A549 (cell line): ENCODE measurements at regions not wholly inside any gene's neighbourhood (a gene's known extent, or its start where the extent isn't known, plus 50 kb on each side); places are given as distances from the start of the nearest gene placed in this dataset.

Experiments
- ATAC-seq, 2 experiments: fragments of 200-7000 bp in 1 of 2; fragments of >200 bp in 1 of 2; cut with Nextera tagmentation in 1 of 2; cut with Tn5 transposase in 1 of 2; 3 replicates each; pipeline versions ENCODE4 v1.8.0 to v1.9.1; 2018 to 2020; ENCODE audit warnings: mild to moderate bottlenecking in 1 of 2, moderate library complexity in 1 of 2
- CTCF ChIA-PET: fragments of 300-600 bp; sonication (Branson Sonifier 250); formaldehyde crosslinking; extraction: SDS; loops from one replicate; lab custom pipeline; 2021; ENCODE audit warnings: antibody characterized with exemption, inconsistent platforms; lab: Yijun Ruan, JAX
- POLR2A ChIA-PET: fragments of 350-600 bp; formaldehyde crosslinking; extraction: SDS; loops from one replicate; lab custom pipeline; 2021; ENCODE audit warnings: antibody characterized with exemption, inconsistent platforms; lab: Yijun Ruan, JAX
- DNase-seq, 2 experiments: peaks; one replicate each; pipeline versions ENCODE4 v3.0.0 to v3.0.0-alpha.2; 2011 to 2016; ENCODE audit warnings: low read depth in 1 of 2, low spot score in 1 of 2
- FAIRE-seq: peaks from 2 replicates; lab custom pipeline; 2011; peaks lifted over from hg19 to GRCh38; lab: Jason Lieb, UNC
- H3K27ac ChIP-seq, 2 experiments: fragments of >200 bp; sonication (Bioruptor Twin); formaldehyde crosslinking; 3 replicates each; pipeline ENCODE4 v1.5.1; 2016 to 2017
- H3K4me1 ChIP-seq: fragments of >200 bp; sonication (Bioruptor Twin); formaldehyde crosslinking; 3 replicates; pipeline ENCODE4 v1.6.1; 2016
- H3K4me2 ChIP-seq: fragments of >200 bp; sonication (Bioruptor Twin); formaldehyde crosslinking; 3 replicates; pipeline ENCODE4 v1.6.1; 2016
- H3K4me3 ChIP-seq: fragments of >200 bp; sonication (Bioruptor Twin); formaldehyde crosslinking; 3 replicates; pipeline ENCODE4 v1.5.1; 2016
- H3K9me3 ChIP-seq: fragments of >200 bp; sonication (Bioruptor Twin); formaldehyde crosslinking; 3 replicates; pipeline ENCODE4 v1.6.1; 2016
- ATOH8 ChIP-seq: fragments of 250-450 bp; sonication (Bioruptor Pico); IDR thresholded peaks from 2 replicates; pipeline ENCODE4 v1.5.0; 2020; ENCODE audit warnings: low read depth, mild to moderate bottlenecking, moderate library complexity
- BCL3 ChIP-seq: fragments of >200 bp; sonication (Bioruptor Twin); formaldehyde crosslinking; IDR thresholded peaks from 3 replicates; pipeline ENCODE4 v1.6.1; 2016
- CHD2 ChIP-seq: fragments of 150-350 bp; IDR thresholded peaks from 2 replicates; pipeline ENCODE4 v1.6.1; 2014; ENCODE audit warnings: low read length; ENCODE audit not compliant: partially characterized antibody
- HDAC2 ChIP-seq: fragments of 200-600 bp; sonication (generic); IDR thresholded peaks from 2 replicates; pipeline ENCODE4 v1.6.1; 2016
- HES2 ChIP-seq: fragments of >200 bp; sonication (Bioruptor Twin); formaldehyde crosslinking; IDR thresholded peaks from 2 replicates; pipeline ENCODE4 v1.6.1; 2016
- HOXB13 ChIP-seq: fragments of 250-450 bp; sonication (Bioruptor Pico); IDR thresholded peaks from 2 replicates; pipeline ENCODE4 v1.5.0; 2020; ENCODE audit warnings: low read depth, mild to moderate bottlenecking, moderate library complexity
- JUN ChIP-seq, 2 experiments: fragments of >200 bp; sonication (Bioruptor Twin); formaldehyde crosslinking; IDR thresholded peaks; 2 replicates in 1 of 2; 3 replicates in 1 of 2; pipeline ENCODE4 v1.6.1; 2016 to 2017
- JUNB ChIP-seq: fragments of >200 bp; sonication (Bioruptor Twin); formaldehyde crosslinking; IDR thresholded peaks from 2 replicates; pipeline ENCODE4 v1.6.1; 2016
- KDM1A ChIP-seq: fragments of 200-600 bp; sonication (generic); IDR thresholded peaks from 2 replicates; pipeline ENCODE4 v1.6.1; 2016; ENCODE audit warnings: low read depth, mild to moderate bottlenecking
- KDM5A ChIP-seq: fragments of 200-600 bp; sonication (generic); IDR thresholded peaks from 2 replicates; pipeline ENCODE4 v1.6.1; 2016; ENCODE audit warnings: antibody characterized with exemption, mild to moderate bottlenecking
- NPAS2 ChIP-seq: fragments of 250-450 bp; sonication (Bioruptor Pico); IDR thresholded peaks from 2 replicates; pipeline ENCODE4 v1.8.0; 2022; ENCODE audit warnings: mild to moderate bottlenecking, moderate library complexity, borderline replicate concordance
- POLR2A ChIP-seq: IDR thresholded peaks from 2 replicates; pipeline ENCODE4 v1.6.1; 2012; ENCODE audit warnings: mild to moderate bottlenecking, low read length
- POLR2AphosphoS2 ChIP-seq: conservative IDR thresholded peaks from 2 replicates; pipeline ENCODE4 v1.6.1; 2012; ENCODE audit warnings: low read length, improper control_type of control experiment, inconsistent platforms
- RARB ChIP-seq: fragments of 250-450 bp; sonication (Bioruptor Pico); IDR thresholded peaks from 2 replicates; pipeline ENCODE4 v1.8.0; 2021; ENCODE audit warnings: mild to moderate bottlenecking, moderate library complexity
- REST ChIP-seq: fragments of 200-600 bp; sonication (generic); IDR thresholded peaks from 2 replicates; pipeline ENCODE4 v1.6.1; 2016; ENCODE audit warnings: antibody characterized with exemption, mild to moderate bottlenecking, moderate library complexity
- RNF2 ChIP-seq: fragments of 200-600 bp; sonication (generic); IDR thresholded peaks from 2 replicates; pipeline ENCODE4 v1.6.1; 2016; ENCODE audit warnings: low read depth, mild to moderate bottlenecking, antibody characterized with exemption, moderate library complexity, borderline replicate concordance
- SMC3 ChIP-seq: fragments of >200 bp; sonication (Bioruptor Twin); formaldehyde crosslinking; IDR thresholded peaks from 3 replicates; pipeline ENCODE4 v1.6.1; 2018; ENCODE audit warnings: inconsistent platforms
- USF2 ChIP-seq: fragments of 450-650 bp; IDR thresholded peaks from 2 replicates; pipeline ENCODE4 v1.6.1; 2014; ENCODE audit warnings: antibody characterized with exemption
- ZFP36 ChIP-seq: fragments of 450-650 bp; IDR thresholded peaks from 2 replicates; pipeline ENCODE4 v1.6.1; 2014; ENCODE audit warnings: borderline replicate concordance; ENCODE audit not compliant: partially characterized antibody
- ZSCAN20 ChIP-seq: fragments of 250-450 bp; sonication (Bioruptor Pico); IDR thresholded peaks from 2 replicates; pipeline ENCODE4 v1.8.0; 2022; ENCODE audit warnings: mild to moderate bottlenecking, moderate library complexity
- WGBS: methylation state at CpG from one replicate; pipeline ENCODE4 v1.1.6; 2017; ENCODE audit errors: missing lambda C conversion rate; 5-methylcytosine and 5-hydroxymethylcytosine counted together

- ATAC-seq (no peak), DNase-seq (no peak), FAIRE-seq (no peak)
- H3K4me1 ChIP-seq, result no peaks in the 10 kb centered on the region
- ChIA-PET CTCF (no interaction called here), POLR2A (no interaction called here)
- no peaks in the 10 kb centered on the region for H3K9me3 ChIP-seq
- TF ChIP-seq RNF2 (no peak), CHD2 (no peak), ATOH8 (CRISPR knock-in tag) (no peak), KDM1A (no peak)
- H3K4me2 ChIP-seq, result no peak overlapping the region
- no peak overlapping the region for H3K4me3 ChIP-seq
- no peak overlapping the region for H3K27ac ChIP-seq
Measured at GRCh38 chr1:208615371-208615770, 371.2 kb upstream of the PLXNA2 start.

- H3K27ac ChIP-seq, result no peak overlapping the region
- H3K4me2 ChIP-seq, result no peak overlapping the region
- CTCF ChIA-PET, result no interaction called here
- no peaks in the 10 kb centered on the region for H3K4me1 ChIP-seq
- FAIRE-seq, result no peak
- no peak overlapping the region for H3K4me3 ChIP-seq
- no peak for ATAC-seq
- WGBS, result 0% methylated on average over 3 of the region's 3 CpGs
- DNase-seq, result no peak
- H3K9me3 ChIP-seq, result no peaks in the 10 kb centered on the region
- TF ChIP-seq USF2, result no peak
- no peak for TF ChIP-seq HES2
- no peak for TF ChIP-seq POLR2AphosphoS2
- TF ChIP-seq HDAC2, result no peak
- no peak for TF ChIP-seq NPAS2
- no peak for TF ChIP-seq JUN (IDR thresholded peaks at IDR 0.05)
- no peak for TF ChIP-seq ZSCAN20
- no peak for TF ChIP-seq BCL3
- TF ChIP-seq HOXB13, result no peak
- TF ChIP-seq REST, result no peak
- no peak for TF ChIP-seq KDM5A
- TF ChIP-seq POLR2A, result no peak
- TF ChIP-seq RARB (CRISPR knock-in tag), result no peak
- no peak for TF ChIP-seq ZFP36
- TF ChIP-seq JUNB, result no peak
- TF ChIP-seq SMC3, result no peak
- TF ChIP-seq, all 56 proteins: peak for 0
- POLR2A ChIA-PET, result no interaction called here
Measured at GRCh38 chr1:208616776-208617175, 372.6 kb upstream of the PLXNA2 start.
